Osteocyte (in vitro differentiated cells): ENCODE measurements at regions not wholly inside any gene's neighbourhood (a gene's known extent, or its start where the extent isn't known, plus 50 kb on each side); places are given as distances from the start of the nearest gene placed in this dataset.

Source experiments
- DNase-seq: peaks from one replicate; pipeline ENCODE4 v3.0.0; 2021; ENCODE audit warnings: mixed read lengths; ENCODE audit not compliant: unreplicated experiment; ENCODE audit errors: extremely low spot score
- H3K27ac Mint-ChIP-seq: one replicate; pipeline ENCODE4 v1.8.0; 2021; ENCODE audit warnings: mild to moderate bottlenecking, mixed read lengths; ENCODE audit not compliant: unreplicated experiment
- H3K27me3 Mint-ChIP-seq: one replicate; pipeline ENCODE4 v1.8.0; 2021; ENCODE audit warnings: mixed read lengths; ENCODE audit not compliant: unreplicated experiment
- H3K36me3 Mint-ChIP-seq: one replicate; pipeline ENCODE4 v1.8.0; 2021; ENCODE audit warnings: mixed read lengths; ENCODE audit not compliant: unreplicated experiment
- H3K4me1 Mint-ChIP-seq: one replicate; pipeline ENCODE4 v1.8.0; 2021; ENCODE audit warnings: mixed read lengths; ENCODE audit not compliant: unreplicated experiment
- H3K4me3 Mint-ChIP-seq: one replicate; pipeline ENCODE4 v1.8.0; 2021; ENCODE audit warnings: mild to moderate bottlenecking, moderate library complexity, mixed read lengths; ENCODE audit not compliant: unreplicated experiment
- H3K9me3 Mint-ChIP-seq: one replicate; pipeline ENCODE4 v1.8.0; 2021; ENCODE audit warnings: mixed read lengths; ENCODE audit not compliant: unreplicated experiment
- TF ChIP-seq, protein P1 (sequence below): fragments of 200-600 bp; sonication (generic); IDR thresholded peaks from 2 replicates; pipeline ENCODE4 v1.5.0; 2021; ENCODE audit warnings: antibody characterized with exemption, mild to moderate bottlenecking, moderate library complexity

GRCh38 chr1:117796226-117796625, 133.2 kb downstream of the GDAP2 start:
- Mint-ChIP-seq H3K27me3 (no peaks in the 10 kb centered on the region), H3K9me3 (no peaks in the 10 kb centered on the region), H3K27ac (no peak overlapping the region), H3K4me1 (peaks cover 10% of the 10 kb centered on the region), H3K4me3 (no peak overlapping the region), H3K36me3 (no peaks in the 10 kb centered on the region)
- TF ChIP-seq, protein P1, sequence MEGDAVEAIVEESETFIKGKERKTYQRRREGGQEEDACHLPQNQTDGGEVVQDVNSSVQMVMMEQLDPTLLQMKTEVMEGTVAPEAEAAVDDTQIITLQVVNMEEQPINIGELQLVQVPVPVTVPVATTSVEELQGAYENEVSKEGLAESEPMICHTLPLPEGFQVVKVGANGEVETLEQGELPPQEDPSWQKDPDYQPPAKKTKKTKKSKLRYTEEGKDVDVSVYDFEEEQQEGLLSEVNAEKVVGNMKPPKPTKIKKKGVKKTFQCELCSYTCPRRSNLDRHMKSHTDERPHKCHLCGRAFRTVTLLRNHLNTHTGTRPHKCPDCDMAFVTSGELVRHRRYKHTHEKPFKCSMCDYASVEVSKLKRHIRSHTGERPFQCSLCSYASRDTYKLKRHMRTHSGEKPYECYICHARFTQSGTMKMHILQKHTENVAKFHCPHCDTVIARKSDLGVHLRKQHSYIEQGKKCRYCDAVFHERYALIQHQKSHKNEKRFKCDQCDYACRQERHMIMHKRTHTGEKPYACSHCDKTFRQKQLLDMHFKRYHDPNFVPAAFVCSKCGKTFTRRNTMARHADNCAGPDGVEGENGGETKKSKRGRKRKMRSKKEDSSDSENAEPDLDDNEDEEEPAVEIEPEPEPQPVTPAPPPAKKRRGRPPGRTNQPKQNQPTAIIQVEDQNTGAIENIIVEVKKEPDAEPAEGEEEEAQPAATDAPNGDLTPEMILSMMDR: no peak
- DNase-seq: no peak

GRCh38 chr1:117798550-117798949, 130.9 kb downstream of the GDAP2 start:
- Mint-ChIP-seq H3K27ac (no peak overlapping the region), H3K36me3 (no peaks in the 10 kb centered on the region), H3K27me3 (no peaks in the 10 kb centered on the region), H3K4me1 (peaks cover 12% of the 10 kb centered on the region), H3K4me3 (no peak overlapping the region), H3K9me3 (no peaks in the 10 kb centered on the region)
- TF ChIP-seq, protein P1: no peak
- no peak for DNase-seq

- TF ChIP-seq, protein P1: no peak
Observed at GRCh38 chr1:117802531-117803257, 126.7 kb downstream of the GDAP2 start.

DNA sequence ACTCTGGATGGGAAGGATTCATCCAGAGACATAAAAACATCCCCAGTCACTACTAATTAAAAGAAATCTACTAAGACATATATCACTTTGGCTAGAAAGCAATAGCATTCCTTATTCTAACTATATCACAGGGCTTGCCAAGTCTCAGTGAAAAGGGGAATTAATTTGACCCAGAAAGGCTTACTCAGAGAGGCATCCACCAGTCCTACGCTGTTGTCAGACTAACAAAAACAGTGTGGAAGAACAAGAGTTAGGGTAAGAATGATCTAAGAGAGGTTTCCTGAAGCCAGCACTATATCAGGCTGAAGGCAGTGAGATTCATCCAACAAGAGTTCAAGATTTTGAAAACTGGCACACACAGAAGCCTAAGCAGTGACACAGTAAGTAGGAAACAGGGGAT, 126.1 kb downstream of the GDAP2 start:
- Mint-ChIP-seq H3K4me3 (no peak overlapping the region), H3K4me1 (peaks cover 2% of the 10 kb centered on the region), H3K27ac (no peak overlapping the region), H3K27me3 (peaks cover 12% of the 10 kb centered on the region), H3K9me3 (peaks cover 9% of the 10 kb centered on the region), H3K36me3 (no peaks in the 10 kb centered on the region)
- no peak for DNase-seq
- TF ChIP-seq, protein P1: no peak

More at GRCh38 chr1:117802531-117803257, 126.7 kb downstream of the GDAP2 start:
- Mint-ChIP-seq H3K4me1 (peaks cover 2% of the 10 kb centered on the region), H3K27ac (no peak overlapping the region), H3K9me3 (peaks cover 6% of the 10 kb centered on the region), H3K36me3 (no peaks in the 10 kb centered on the region), H3K4me3 (no peak overlapping the region), H3K27me3 (peaks cover 12% of the 10 kb centered on the region)
- no peak for DNase-seq

GRCh38 chr1:117809764-117810163, 119.7 kb downstream of the GDAP2 start:
- peaks cover 11% of the 10 kb centered on the region for H3K4me1 Mint-ChIP-seq
- no peak overlapping the region for H3K27ac Mint-ChIP-seq
- H3K9me3 Mint-ChIP-seq: peaks cover 9% of the 10 kb centered on the region
- H3K36me3 Mint-ChIP-seq: no peaks in the 10 kb centered on the region
- TF ChIP-seq, protein P1: peak; percentile 8
- no peak for DNase-seq
- peaks cover 12% of the 10 kb centered on the region for H3K27me3 Mint-ChIP-seq
- H3K4me3 Mint-ChIP-seq: no peak overlapping the region
